HepG2 (cell line): ENCODE measurements at regions not wholly inside any gene's neighbourhood (a gene's known extent, or its start where the extent isn't known, plus 50 kb on each side); places are given as distances from the start of the nearest gene placed in this dataset.

Experiments used
- ATAC-seq: fragments of 200-7000 bp; cut with Tn5 transposase; 3 replicates; pipeline ENCODE4 v1.9.1; 2020; ENCODE audit warnings: mild to moderate bottlenecking, moderate library complexity
- BruUV-seq: library from RNA; stranded (reverse); fragments of 400-500 nt; replicated peaks from 2 replicates; lab custom pipeline; 2021; lab: Mats Ljungman, UMichigan
- CTCF ChIA-PET: fragments of 300-600 bp; formaldehyde crosslinking; extraction: SDS; loops from one replicate; lab custom pipeline; 2021; ENCODE audit warnings: low total read pairs, inconsistent platforms, low intra/inter-chr PET ratio; lab: Yijun Ruan, JAX
- POLR2A ChIA-PET: fragments of 350-600 bp; sonication (Branson Sonifier 250); formaldehyde crosslinking; loops from one replicate; lab custom pipeline; 2020; ENCODE audit warnings: antibody characterized with exemption, inconsistent platforms; lab: Yijun Ruan, JAX
- DNase-seq: peaks from one replicate; pipeline ENCODE4 v3.0.0-alpha.2; 2015; ENCODE audit warnings: low spot score
- FAIRE-seq: peaks from 3 replicates; lab custom pipeline; 2011; peaks lifted over from hg19 to GRCh38; lab: Jason Lieb, UNC
- H2AFZ ChIP-seq: one replicate; pipeline ENCODE4 v1.6.1; 2011; ENCODE audit warnings: low read length, inconsistent platforms
- H3K27ac ChIP-seq: fragments of 300-600 bp; 3 replicates; pipeline ENCODE4 v1.8.0; 2011; ENCODE audit warnings: mixed run types, mild to moderate bottlenecking, mixed read lengths, low read length, inconsistent platforms; ENCODE audit not compliant: insufficient read depth; ENCODE audit errors: extremely low read length
- H3K27me3 ChIP-seq, 2 experiments: fragments of 200-600 bp in 1 of 2; 2 replicates in 1 of 2; 3 replicates in 1 of 2; pipeline versions ENCODE4 v1.6.0 to v1.8.0; 2011; ENCODE audit warnings: low read length in 2 of 2, mild to moderate bottlenecking in 2 of 2, moderate library complexity in 2 of 2, inconsistent platforms in 1 of 2; ENCODE audit not compliant: insufficient read depth in 2 of 2, control insufficient read depth in 1 of 2
- H3K36me3 ChIP-seq, 2 experiments: fragments of 200-600 bp in 1 of 2; replicated peaks in 1 of 2; 2 replicates in 1 of 2; 3 replicates in 1 of 2; pipeline versions ENCODE4 v1.5.1 to v1.8.0; 2011; ENCODE audit warnings: low read length in 2 of 2, inconsistent platforms in 1 of 2; ENCODE audit not compliant: insufficient read depth in 2 of 2, control insufficient read depth in 1 of 2
- H3K4me1 ChIP-seq: 2 replicates; pipeline ENCODE4 v1.5.1; 2012; ENCODE audit warnings: low read length, inconsistent platforms; ENCODE audit not compliant: insufficient read depth
- H3K4me2 ChIP-seq: 2 replicates; pipeline ENCODE4 v1.6.0; 2011; ENCODE audit warnings: low read depth, low read length, inconsistent platforms
- H3K4me3 ChIP-seq, 3 experiments: fragments of 200-600 bp in 1 of 3; sonication (generic), shearing (Covaris generic) in 1 of 3; replicated peaks in 1 of 3; 2 replicates each; pipeline ENCODE4 v1.5.1; 2011 to 2016; ENCODE audit warnings: low read length in 3 of 3, inconsistent platforms in 2 of 3, low read depth in 2 of 3, mild to moderate bottlenecking in 2 of 3, control low read depth in 1 of 3, mixed read lengths in 1 of 3; ENCODE audit not compliant: insufficient read depth in 1 of 3
- H3K79me2 ChIP-seq: one replicate; pipeline ENCODE4 v1.6.1; 2011; ENCODE audit warnings: low read length, inconsistent platforms; ENCODE audit not compliant: insufficient read depth
- H3K9ac ChIP-seq: 2 replicates; pipeline ENCODE4 v1.6.0; 2011; ENCODE audit warnings: mild to moderate bottlenecking, low read depth, low read length, inconsistent platforms; ENCODE audit not compliant: insufficient read depth
- H3K9me3 ChIP-seq: 2 replicates; pipeline ENCODE4 v1.5.1; 2012; ENCODE audit warnings: mild to moderate bottlenecking, low read length
- H4K20me1 ChIP-seq: 2 replicates; pipeline ENCODE4 v1.6.0; 2011; ENCODE audit warnings: inconsistent platforms, mild to moderate bottlenecking, low read length, moderate library complexity; ENCODE audit not compliant: insufficient read depth
- KIAA2018 ChIP-seq: sonication (generic); formaldehyde crosslinking; IDR thresholded peaks from 2 replicates; pipeline ENCODE4 v1.5.0; 2020; ENCODE audit warnings: mild to moderate bottlenecking, missing genetic modification reagents, borderline replicate concordance
- MAFF ChIP-seq: IDR thresholded peaks from 2 replicates; pipeline ENCODE4 v1.6.1; 2011; ENCODE audit warnings: low read depth, low read length, improper control_type of control experiment
- MAFK ChIP-seq, 2 experiments: IDR thresholded peaks in 1 of 2; conservative IDR thresholded peaks in 1 of 2; 2 replicates each; pipeline ENCODE4 v1.6.1; 2011; ENCODE audit warnings: improper control_type of control experiment in 2 of 2, low read length in 2 of 2
- SNAPC4 ChIP-seq: sonication (generic); formaldehyde crosslinking; IDR thresholded peaks from 2 replicates; pipeline ENCODE4 v1.4.0; 2020; ENCODE audit warnings: mild to moderate bottlenecking, missing genetic modification reagents
- WGBS: methylation state at CpG from one replicate; pipeline ENCODE4 v1.1.6; 2017; ENCODE audit warnings: low lambda C conversion rate; 5-methylcytosine and 5-hydroxymethylcytosine counted together
- in situ Hi-C: cut with HindIII; loops from 2 replicates; pipeline ENCODE4 v1.10.0; 2017; ENCODE audit warnings: low pct_unique_long_range_greater_than_20kb; ENCODE audit not compliant: extremely low pct_ligation_motif_present
- intact Hi-C: fragments of 100-400 bp; cut with micrococcal nuclease; formaldehyde crosslinking; loops from one replicate; pipeline ENCODE4 v1.10.0; 2022; ENCODE audit not compliant: unreplicated experiment

GRCh38 chr12:127813147-127813546, 453.8 kb upstream of the TMEM132C start:
- no peaks in the 10 kb centered on the region for H3K27me3 ChIP-seq
- no peaks in the 10 kb centered on the region for H4K20me1 ChIP-seq
- peaks cover 35% of the 10 kb centered on the region; the same call in 1 of the 2 replicates for H3K9me3 ChIP-seq
- H3K79me2 ChIP-seq: no peaks in the 10 kb centered on the region
- 0% methylated on average over 2 of the region's 2 CpGs for WGBS
- no TSS peak for BruUV-seq
- H3K4me2 ChIP-seq: no peak overlapping the region
- H2AFZ ChIP-seq: no peak overlapping the region
- H3K27ac ChIP-seq: no peak overlapping the region
- TF ChIP-seq MAFK (conservative IDR thresholded peaks at IDR 0.05 in 1 of 2, IDR thresholded peaks at IDR 0.05 in 1 of 2; ENCODE audit: low read length in 2 of 2) (peak; percentile 65 to 68; a peak in 3 of 4 replicates), MAFF (peak; percentile 55; the same call in 1 of the 2 replicates), KIAA2018 (CRISPR knock-in tag) (no peak), SNAPC4 (CRISPR knock-in tag) (no peak)
- TF ChIP-seq, all 625 proteins: peak for 2
- ATAC-seq: no peak
- FAIRE-seq: no peak
- no peaks in the 10 kb centered on the region for H3K4me1 ChIP-seq
- H3K9ac ChIP-seq: no peak overlapping the region
- in situ Hi-C loops (no loop called here), intact Hi-C loops (no loop called here)
- no peak for DNase-seq
- no peak overlapping the region for H3K4me3 ChIP-seq
- POLR2A ChIA-PET: no interaction called here
- H3K36me3 ChIP-seq: no peaks in the 10 kb centered on the region
- CTCF ChIA-PET: no interaction called here
